HEK293 (cell line): ENCODE measurements at regions not wholly inside any gene's neighbourhood (a gene's known extent, or its start where the extent isn't known, plus 50 kb on each side); places are given as distances from the start of the nearest gene placed in this dataset.

Experiments
- CTCF ChIP-seq: fragments of 450-650 bp; formaldehyde crosslinking; IDR thresholded peaks from 2 replicates; pipeline ENCODE4 v1.5.1; 2016; ENCODE audit warnings: missing biosample characterization, missing genetic modification characterization
- KLF10 ChIP-seq: fragments of 450-650 bp; IDR thresholded peaks from 2 replicates; pipeline ENCODE4 v1.5.1; 2018; ENCODE audit warnings: missing biosample characterization, mild to moderate bottlenecking, missing genetic modification characterization
- YY1 ChIP-seq: fragments of 450-650 bp; formaldehyde crosslinking; IDR thresholded peaks from 2 replicates; pipeline ENCODE4 v1.5.1; 2018; ENCODE audit warnings: missing biosample characterization, missing genetic modification characterization
- ZBTB21 ChIP-seq: fragments of 450-650 bp; formaldehyde crosslinking; IDR thresholded peaks from 2 replicates; pipeline ENCODE4 v1.5.1; 2017; ENCODE audit warnings: missing biosample characterization, missing genetic modification characterization
- ZBTB7A ChIP-seq: fragments of 450-650 bp; formaldehyde crosslinking; IDR thresholded peaks from 2 replicates; pipeline ENCODE4 v1.5.1; 2016; ENCODE audit warnings: low read depth, missing biosample characterization, missing genetic modification characterization
- ZNF174 ChIP-seq: fragments of 450-650 bp; formaldehyde crosslinking; IDR thresholded peaks from 2 replicates; pipeline ENCODE4 v1.5.0; 2017; ENCODE audit warnings: missing biosample characterization, mild to moderate bottlenecking, missing genetic modification characterization
- ZNF221 ChIP-seq: fragments of 450-650 bp; formaldehyde crosslinking; IDR thresholded peaks from 2 replicates; pipeline ENCODE4 v1.5.1; 2017; ENCODE audit warnings: missing biosample characterization, missing genetic modification characterization, borderline replicate concordance
- ZNF302 ChIP-seq: fragments of 450-650 bp; formaldehyde crosslinking; IDR thresholded peaks from 2 replicates; pipeline ENCODE4 v1.5.1; 2016; ENCODE audit warnings: missing biosample characterization, missing genetic modification characterization, low read depth
- ZNF350 ChIP-seq: fragments of 450-650 bp; formaldehyde crosslinking; IDR thresholded peaks from 2 replicates; pipeline ENCODE4 v1.5.0; 2017; ENCODE audit warnings: missing biosample characterization, mild to moderate bottlenecking, missing genetic modification characterization
- ZNF560 ChIP-seq: fragments of 450-650 bp; formaldehyde crosslinking; IDR thresholded peaks from 2 replicates; pipeline ENCODE4 v1.5.1; 2017; ENCODE audit warnings: missing biosample characterization, missing genetic modification characterization, borderline replicate concordance
- ZNF639 ChIP-seq: fragments of 450-650 bp; formaldehyde crosslinking; IDR thresholded peaks from 2 replicates; pipeline ENCODE4 v1.5.1; 2016; ENCODE audit warnings: missing biosample characterization, missing genetic modification characterization
- TF ChIP-seq, protein P1 (sequence below): fragments of 450-650 bp; formaldehyde crosslinking; IDR thresholded peaks from 2 replicates; pipeline ENCODE4 v1.5.1; 2016; ENCODE audit warnings: missing biosample characterization, missing genetic modification characterization

DNA sequence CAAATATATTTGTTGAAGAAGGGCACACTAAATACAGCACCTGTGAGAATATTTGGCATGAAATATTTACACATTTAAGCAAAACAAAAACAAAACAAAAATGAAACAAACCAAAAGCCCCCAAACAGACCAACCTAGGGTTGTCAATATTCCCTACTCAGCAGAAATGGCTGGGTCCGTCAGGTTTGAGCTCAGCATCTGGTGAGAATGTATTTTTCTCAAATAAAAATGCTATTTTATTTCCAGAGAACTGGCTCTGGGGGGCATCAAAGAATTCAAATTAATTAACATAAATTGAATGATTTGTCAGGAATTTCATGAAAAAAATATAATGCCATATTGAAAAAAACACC is 142.8 kb upstream of the COL5A1 start:
- no peak for TF ChIP-seq ZNF221
- TF ChIP-seq CTCF (tag by site-specific recombination), result no peak
- no peak for TF ChIP-seq ZNF350
- no peak for TF ChIP-seq ZBTB7A (tag by site-specific recombination)
- no peak for TF ChIP-seq ZBTB21 (tag by site-specific recombination)
- no peak for TF ChIP-seq KLF10 (tag by site-specific recombination)
- TF ChIP-seq ZNF174, result no peak
- TF ChIP-seq YY1 (tag by site-specific recombination), result no peak
- no peak for TF ChIP-seq ZNF639 (tag by site-specific recombination)
- TF ChIP-seq, protein P1, sequence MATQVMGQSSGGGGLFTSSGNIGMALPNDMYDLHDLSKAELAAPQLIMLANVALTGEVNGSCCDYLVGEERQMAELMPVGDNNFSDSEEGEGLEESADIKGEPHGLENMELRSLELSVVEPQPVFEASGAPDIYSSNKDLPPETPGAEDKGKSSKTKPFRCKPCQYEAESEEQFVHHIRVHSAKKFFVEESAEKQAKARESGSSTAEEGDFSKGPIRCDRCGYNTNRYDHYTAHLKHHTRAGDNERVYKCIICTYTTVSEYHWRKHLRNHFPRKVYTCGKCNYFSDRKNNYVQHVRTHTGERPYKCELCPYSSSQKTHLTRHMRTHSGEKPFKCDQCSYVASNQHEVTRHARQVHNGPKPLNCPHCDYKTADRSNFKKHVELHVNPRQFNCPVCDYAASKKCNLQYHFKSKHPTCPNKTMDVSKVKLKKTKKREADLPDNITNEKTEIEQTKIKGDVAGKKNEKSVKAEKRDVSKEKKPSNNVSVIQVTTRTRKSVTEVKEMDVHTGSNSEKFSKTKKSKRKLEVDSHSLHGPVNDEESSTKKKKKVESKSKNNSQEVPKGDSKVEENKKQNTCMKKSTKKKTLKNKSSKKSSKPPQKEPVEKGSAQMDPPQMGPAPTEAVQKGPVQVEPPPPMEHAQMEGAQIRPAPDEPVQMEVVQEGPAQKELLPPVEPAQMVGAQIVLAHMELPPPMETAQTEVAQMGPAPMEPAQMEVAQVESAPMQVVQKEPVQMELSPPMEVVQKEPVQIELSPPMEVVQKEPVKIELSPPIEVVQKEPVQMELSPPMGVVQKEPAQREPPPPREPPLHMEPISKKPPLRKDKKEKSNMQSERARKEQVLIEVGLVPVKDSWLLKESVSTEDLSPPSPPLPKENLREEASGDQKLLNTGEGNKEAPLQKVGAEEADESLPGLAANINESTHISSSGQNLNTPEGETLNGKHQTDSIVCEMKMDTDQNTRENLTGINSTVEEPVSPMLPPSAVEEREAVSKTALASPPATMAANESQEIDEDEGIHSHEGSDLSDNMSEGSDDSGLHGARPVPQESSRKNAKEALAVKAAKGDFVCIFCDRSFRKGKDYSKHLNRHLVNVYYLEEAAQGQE (tag by site-specific recombination), result no peak
- no peak for TF ChIP-seq ZNF560 (tag by site-specific recombination)
- TF ChIP-seq ZNF302 (tag by site-specific recombination), result no peak
